ENCODE measurements at regions not wholly inside any gene's neighbourhood (a gene's known extent, or its start where the extent isn't known, plus 50 kb on each side); places are given as distances from the start of the nearest gene placed in this dataset.

GRCh38 chr6:62974452-62974851 is 236.8 kb upstream of the FKBP1C start:
- TF ChIP-seq EZH2 (IDR thresholded peaks at IDR 0.05; ENCODE audit: borderline replicate concordance, insufficient read depth, low read depth, low read length, poor library complexity, severe bottlenecking) (no peak), CTCF (IDR thresholded peaks at IDR 0.05) (no peak)

Data from B cell (primary cell).